Transverse colon (tissue), 4 donors: ENCODE measurements at regions not wholly inside any gene's neighbourhood (a gene's known extent, or its start where the extent isn't known, plus 50 kb on each side); places are given as distances from the start of the nearest gene placed in this dataset.

Experiments
- CTCF ChIP-seq, 5 experiments: fragments of 200-600 bp in 3 of 5; fragments of 450-650 bp in 2 of 5; sonication (generic) in 3 of 5; IDR thresholded peaks; 1 replicate in 2 of 5; 2 replicates in 3 of 5; pipeline ENCODE4 v1.5.1; 2016 to 2017; ENCODE audit warnings: antibody characterized with exemption in 5 of 5, inconsistent platforms in 3 of 5, mild to moderate bottlenecking in 2 of 5, moderate library complexity in 1 of 5
- EP300 ChIP-seq: sonication (generic); formaldehyde crosslinking; IDR thresholded peaks from one replicate; pipeline ENCODE4 v1.6.1; 2017; ENCODE audit warnings: antibody characterized with exemption, low read depth
- POLR2A ChIP-seq: fragments of 450-650 bp; IDR thresholded peaks from one replicate; pipeline ENCODE4 v1.6.1; 2016; ENCODE audit warnings: antibody characterized with exemption, mild to moderate bottlenecking, moderate library complexity
- POLR2AphosphoS5 ChIP-seq, 3 donors: sonication (generic); formaldehyde crosslinking; IDR thresholded peaks; one replicate each; pipeline ENCODE4 v1.6.1; 2016; ENCODE audit warnings: antibody characterized with exemption in 3 of 3

GRCh38 chr4:126687655-126688358 is 945.0 kb upstream of the INTU start:
- TF ChIP-seq CTCF (IDR thresholded peaks at IDR 0.05): no peak
- TF ChIP-seq POLR2A: no peak
- TF ChIP-seq POLR2AphosphoS5 (IDR thresholded peaks at IDR 0.05): no peak
- TF ChIP-seq EP300: no peak
